ENCODE measurements at regions not wholly inside any gene's neighbourhood (a gene's known extent, or its start where the extent isn't known, plus 50 kb on each side); places are given as distances from the start of the nearest gene placed in this dataset.

- TF ChIP-seq CTCF (IDR thresholded peaks at IDR 0.05; ENCODE audit: insufficient read depth, low read length, poor library complexity, severe bottlenecking) (no peak), EZH2phosphoT487 (conservative IDR thresholded peaks at IDR 0.05; ENCODE audit: low read length) (no peak)
Measured at GRCh38 chr9:79250806-79251205, 321.0 kb upstream of the TLE4 start.
